HEK293T (cell line): ENCODE measurements at regions not wholly inside any gene's neighbourhood (a gene's known extent, or its start where the extent isn't known, plus 50 kb on each side); places are given as distances from the start of the nearest gene placed in this dataset.

Experiments used
- ARNT ChIP-seq: fragments of 450-650 bp; IDR thresholded peaks from 2 replicates; pipeline ENCODE4 v1.6.1; 2017; ENCODE audit warnings: mild to moderate bottlenecking
- BHLHE40 ChIP-seq: fragments of 450-650 bp; IDR thresholded peaks from 2 replicates; pipeline ENCODE4 v1.6.1; 2016; ENCODE audit warnings: mild to moderate bottlenecking, moderate library complexity, borderline replicate concordance
- CTBP1 ChIP-seq: fragments of 450-650 bp; IDR thresholded peaks from 2 replicates; pipeline ENCODE4 v1.6.1; 2016; ENCODE audit warnings: borderline replicate concordance
- ELF4 ChIP-seq: fragments of 450-650 bp; IDR thresholded peaks from 2 replicates; pipeline ENCODE4 v1.6.1; 2017; ENCODE audit warnings: antibody characterized with exemption
- FOXA1 ChIP-seq: fragments of 450-650 bp; IDR thresholded peaks from 2 replicates; pipeline ENCODE4 v1.6.1; 2016; ENCODE audit warnings: mild to moderate bottlenecking
- FOXK2 ChIP-seq: fragments of 450-650 bp; IDR thresholded peaks from 2 replicates; pipeline ENCODE4 v1.6.1; 2016; ENCODE audit warnings: mild to moderate bottlenecking
- FOXM1 ChIP-seq: fragments of 450-650 bp; IDR thresholded peaks from 2 replicates; pipeline ENCODE4 v1.6.1; 2017; ENCODE audit warnings: mild to moderate bottlenecking, borderline replicate concordance
- HDGF ChIP-seq: fragments of 450-650 bp; IDR thresholded peaks from 2 replicates; pipeline ENCODE4 v1.6.1; 2017; ENCODE audit warnings: antibody characterized with exemption, borderline replicate concordance
- NFRKB ChIP-seq: fragments of 450-650 bp; IDR thresholded peaks from 2 replicates; pipeline ENCODE4 v1.6.1; 2016; ENCODE audit warnings: mild to moderate bottlenecking, moderate library complexity
- PKNOX1 ChIP-seq: fragments of 450-650 bp; IDR thresholded peaks from 2 replicates; pipeline ENCODE4 v1.6.1; 2016
- SP1 ChIP-seq: fragments of 450-650 bp; IDR thresholded peaks from 2 replicates; pipeline ENCODE4 v1.6.1; 2017
- SUZ12 ChIP-seq: fragments of 450-650 bp; IDR thresholded peaks from 2 replicates; pipeline ENCODE4 v1.6.1; 2016; ENCODE audit warnings: mild to moderate bottlenecking
- TARDBP ChIP-seq: fragments of 450-650 bp; IDR thresholded peaks from 2 replicates; pipeline ENCODE4 v1.6.1; 2016
- ZNF384 ChIP-seq: fragments of 450-650 bp; IDR thresholded peaks from 2 replicates; pipeline ENCODE4 v1.6.1; 2016

- TF ChIP-seq CTBP1 (no peak), FOXM1 (no peak), ELF4 (no peak), SUZ12 (no peak), HDGF (no peak), PKNOX1 (no peak), TARDBP (no peak), FOXA1 (no peak), ZNF384 (no peak), BHLHE40 (no peak), FOXK2 (no peak), ARNT (no peak), SP1 (no peak), NFRKB (no peak)
Measured at GRCh38 chr10:9613338-9614075, 1404.2 kb upstream of the CELF2 start.
